ENCODE measurements at regions not wholly inside any gene's neighbourhood (a gene's known extent, or its start where the extent isn't known, plus 50 kb on each side); places are given as distances from the start of the nearest gene placed in this dataset.

GRCh38 chr6:76220805-76221204, 148.3 kb upstream of the IMPG1 start:
- Histone ChIP-seq H3K27me3 (ENCODE audit: control insufficient read depth in 1 of 2, insufficient read depth in 2 of 2, low read length in 2 of 2) (no peaks in the 10 kb centered on the region), H3K36me3 (ENCODE audit: insufficient read depth, low read length) (no peaks in the 10 kb centered on the region), H3K9me3 (ENCODE audit: control insufficient read depth in 1 of 2, insufficient read depth in 1 of 2, low read length in 2 of 2) (no peaks in the 10 kb centered on the region), H3K4me1 (ENCODE audit: insufficient read depth, low read length) (no peaks in the 10 kb centered on the region), H3K27ac (ENCODE audit: low read depth in 1 of 2, low read length in 2 of 2) (no peak overlapping the region), H3K4me3 (ENCODE audit: low read length) (no peak overlapping the region)
- no peak overlapping the region for H3K4me3 Mint-ChIP-seq
- ChIA-PET CTCF (no interaction called here), POLR2A (no interaction called here)
- H3K27me3 Mint-ChIP-seq, result no peaks in the 10 kb centered on the region
- no peaks in the 10 kb centered on the region for H3K4me1 Mint-ChIP-seq (ENCODE audit: low read depth)
- peaks cover 3% of the 10 kb centered on the region for H3K9me3 Mint-ChIP-seq
- TF ChIP-seq CTCF (IDR thresholded peaks at IDR 0.05), result no peak
- no peaks in the 10 kb centered on the region for H3K36me3 Mint-ChIP-seq (ENCODE audit: low read depth)
- intact Hi-C loops (cut with DNase I, micrococcal nuclease), result no loop called here
- H3K27ac Mint-ChIP-seq, result no peak overlapping the region
- no peak for DNase-seq
- no peak for ATAC-seq (ENCODE audit: poor library complexity)

GRCh38 chr6:76217606-76218005, 145.1 kb upstream of the IMPG1 start:
- DNase-seq (no peak), ATAC-seq (ENCODE audit: poor library complexity) (no peak)
- intact Hi-C loops (cut with DNase I, micrococcal nuclease), result no loop called here
- Histone ChIP-seq H3K27me3 (ENCODE audit: control insufficient read depth in 1 of 2, insufficient read depth in 2 of 2, low read length in 2 of 2) (no peaks in the 10 kb centered on the region), H3K9me3 (ENCODE audit: control insufficient read depth in 1 of 2, insufficient read depth in 1 of 2, low read length in 2 of 2) (no peaks in the 10 kb centered on the region), H3K36me3 (ENCODE audit: insufficient read depth, low read length) (no peaks in the 10 kb centered on the region), H3K27ac (ENCODE audit: low read depth in 1 of 2, low read length in 2 of 2) (no peak overlapping the region), H3K4me3 (ENCODE audit: low read length) (no peak overlapping the region), H3K4me1 (ENCODE audit: insufficient read depth, low read length) (no peaks in the 10 kb centered on the region)
- no peaks in the 10 kb centered on the region for H3K27me3 Mint-ChIP-seq
- no peak overlapping the region for H3K27ac Mint-ChIP-seq
- no peaks in the 10 kb centered on the region for H3K4me1 Mint-ChIP-seq (ENCODE audit: low read depth)
- ChIA-PET POLR2A (no interaction called here), CTCF (no interaction called here)
- H3K4me3 Mint-ChIP-seq, result no peak overlapping the region
- H3K9me3 Mint-ChIP-seq, result peaks cover 5% of the 10 kb centered on the region
- H3K36me3 Mint-ChIP-seq (ENCODE audit: low read depth), result no peaks in the 10 kb centered on the region
- no peak for TF ChIP-seq CTCF (IDR thresholded peaks at IDR 0.05)

GRCh38 chr6:76214546-76214945, 142.1 kb upstream of the IMPG1 start:
- no peaks in the 10 kb centered on the region for H3K36me3 Mint-ChIP-seq (ENCODE audit: low read depth)
- no peak overlapping the region for H3K27ac ChIP-seq (ENCODE audit: low read depth in 1 of 2, low read length in 2 of 2)
- no peaks in the 10 kb centered on the region for H3K9me3 ChIP-seq (ENCODE audit: control insufficient read depth in 1 of 2, insufficient read depth in 1 of 2, low read length in 2 of 2)
- DNase-seq (no peak), ATAC-seq (ENCODE audit: poor library complexity) (no peak)
- H3K36me3 ChIP-seq (ENCODE audit: insufficient read depth, low read length), result no peaks in the 10 kb centered on the region
- no peak overlapping the region for H3K4me3 ChIP-seq (ENCODE audit: low read length)
- intact Hi-C loops (cut with DNase I, micrococcal nuclease), result no loop called here
- POLR2A ChIA-PET, result no interaction called here
- no peak overlapping the region for H3K27ac Mint-ChIP-seq
- CTCF ChIA-PET, result no interaction called here
- no peak overlapping the region for H3K4me3 Mint-ChIP-seq
- peaks cover 25% of the 10 kb centered on the region for H3K9me3 Mint-ChIP-seq
- H3K27me3 Mint-ChIP-seq, result no peaks in the 10 kb centered on the region
- no peaks in the 10 kb centered on the region for H3K4me1 ChIP-seq (ENCODE audit: insufficient read depth, low read length)
- no peaks in the 10 kb centered on the region for H3K4me1 Mint-ChIP-seq (ENCODE audit: low read depth)
- TF ChIP-seq CTCF (IDR thresholded peaks at IDR 0.05), result no peak
- no peaks in the 10 kb centered on the region for H3K27me3 ChIP-seq (ENCODE audit: control insufficient read depth in 1 of 2, insufficient read depth in 2 of 2, low read length in 2 of 2)
